Endothelial cell of umbilical vein (primary cell): ENCODE measurements at regions not wholly inside any gene's neighbourhood (a gene's known extent, or its start where the extent isn't known, plus 50 kb on each side); places are given as distances from the start of the nearest gene placed in this dataset.

Experiments used
- BruUV-seq: library from RNA; stranded (reverse); fragments of 400-500 nt; replicated peaks from 2 replicates; lab custom pipeline; 2021; lab: Mats Ljungman, UMichigan
- CTCF ChIA-PET: fragments of 300-600, 350-600 bp; sonication (Branson Sonifier 250); formaldehyde crosslinking; loops from one replicate; lab custom pipeline; 2021; ENCODE audit warnings: antibody characterized with exemption, inconsistent platforms; lab: Charles Lee
- POLR2A ChIA-PET: fragments of 300-600, 350-600 bp; sonication (Branson Sonifier 250); formaldehyde crosslinking; loops from one replicate; lab custom pipeline; 2021; ENCODE audit warnings: antibody characterized with exemption, inconsistent platforms; lab: Charles Lee
- DNase-seq: peaks from one replicate; pipeline ENCODE4 v3.0.0-alpha.2; 2011; ENCODE audit warnings: low read depth, low spot score
- FAIRE-seq: peaks from 2 replicates; lab custom pipeline; 2011; peaks lifted over from hg19 to GRCh38; lab: Jason Lieb, UNC
- H2AFZ ChIP-seq: 2 replicates; pipeline ENCODE4 v1.6.0; 2012; ENCODE audit warnings: low read depth, low read length, control low read depth, inconsistent platforms
- H3K27ac ChIP-seq: 2 replicates; pipeline ENCODE4 v1.5.1; 2011; ENCODE audit warnings: low read depth, mild to moderate bottlenecking, control low read depth, low read length, moderate library complexity; ENCODE audit not compliant: insufficient read depth
- H3K27me3 ChIP-seq, 2 experiments: 2 replicates each; pipeline versions ENCODE4 v1.6.0 to v1.6.1; 2011; ENCODE audit warnings: low read length in 2 of 2, mixed read lengths in 1 of 2; ENCODE audit not compliant: control insufficient read depth in 2 of 2, insufficient read depth in 2 of 2
- H3K36me3 ChIP-seq, 2 experiments: 2 replicates in 1 of 2; 3 replicates in 1 of 2; pipeline ENCODE4 v1.5.1; 2011; ENCODE audit warnings: low read length in 2 of 2, mild to moderate bottlenecking in 1 of 2, moderate library complexity in 1 of 2; ENCODE audit not compliant: control insufficient read depth in 2 of 2, insufficient read depth in 2 of 2; ENCODE audit errors: extremely low read depth in 1 of 2
- H3K4me1 ChIP-seq: 3 replicates; pipeline ENCODE4 v1.5.1; 2011; ENCODE audit warnings: mild to moderate bottlenecking, low read length; ENCODE audit not compliant: control insufficient read depth, insufficient read depth; ENCODE audit errors: extremely low read depth
- H3K4me2 ChIP-seq: 2 replicates; pipeline ENCODE4 v1.6.1; 2011; ENCODE audit warnings: low read length, control low read depth, mixed read lengths; ENCODE audit not compliant: insufficient read depth
- H3K4me3 ChIP-seq, 3 experiments: fragments of 200-600 bp in 1 of 3; sonication (generic), shearing (Covaris generic) in 1 of 3; replicated peaks in 1 of 3; 2 replicates each; pipeline ENCODE4 v1.5.1; 2011 to 2016; ENCODE audit warnings: control low read depth in 3 of 3, low read length in 3 of 3, mild to moderate bottlenecking in 2 of 3, inconsistent platforms in 1 of 3, low read depth in 1 of 3, moderate library complexity in 1 of 3; ENCODE audit not compliant: insufficient read depth in 1 of 3
- H3K79me2 ChIP-seq: 2 replicates; pipeline ENCODE4 v1.6.0; 2012; ENCODE audit warnings: low read length, inconsistent platforms; ENCODE audit not compliant: control insufficient read depth, insufficient read depth
- H3K9ac ChIP-seq: replicated peaks from 2 replicates; pipeline ENCODE3; 2011; ENCODE audit warnings: low read length, control low read depth; ENCODE audit not compliant: insufficient read depth; ENCODE audit errors: extremely low read depth
- H3K9me1 ChIP-seq: replicated peaks from 3 replicates; pipeline ENCODE4 v1.6.0; 2011; ENCODE audit warnings: mild to moderate bottlenecking, low read length; ENCODE audit not compliant: control insufficient read depth, insufficient read depth; ENCODE audit errors: extremely low read depth
- H3K9me3 ChIP-seq: replicated peaks from 2 replicates; pipeline ENCODE4 v1.5.1; 2012; ENCODE audit warnings: low read length, inconsistent platforms; ENCODE audit not compliant: control insufficient read depth, insufficient read depth
- H4K20me1 ChIP-seq: replicated peaks from 2 replicates; pipeline ENCODE3; 2011; ENCODE audit warnings: mild to moderate bottlenecking, low read length; ENCODE audit not compliant: control insufficient read depth, insufficient read depth; ENCODE audit errors: extremely low read depth
- EZH2 ChIP-seq: IDR thresholded peaks from 2 replicates; pipeline ENCODE4 v1.6.1; 2012; ENCODE audit warnings: borderline replicate concordance, low read depth, mild to moderate bottlenecking, moderate library complexity, low read length, inconsistent platforms; ENCODE audit not compliant: severe bottlenecking
- FOS ChIP-seq: IDR thresholded peaks from 2 replicates; pipeline ENCODE4 v1.6.1; 2011; ENCODE audit warnings: mild to moderate bottlenecking, low read length, moderate library complexity, borderline replicate concordance; ENCODE audit not compliant: insufficient read depth
- GATA2 ChIP-seq: IDR thresholded peaks from 2 replicates; pipeline ENCODE4 v1.7.0; 2011; ENCODE audit warnings: low read depth, mild to moderate bottlenecking, moderate library complexity, mixed read lengths, low read length; ENCODE audit not compliant: insufficient read length, insufficient read depth
- JUN ChIP-seq: IDR thresholded peaks from 2 replicates; pipeline ENCODE4 v1.6.1; 2011; ENCODE audit warnings: borderline replicate concordance, low read depth; ENCODE audit not compliant: insufficient read length, insufficient read depth
- MYC ChIP-seq: IDR thresholded peaks from one replicate; pipeline ENCODE4 v1.6.1; 2011; ENCODE audit warnings: mild to moderate bottlenecking, low read depth, low read length
- POLR2A ChIP-seq: IDR thresholded peaks from 2 replicates; pipeline ENCODE4 v1.6.1; 2012; ENCODE audit warnings: low read depth, mild to moderate bottlenecking, control low read depth, low read length
- POLR2AphosphoS5 ChIP-seq: IDR thresholded peaks from 2 replicates; pipeline ENCODE4 v1.6.1; 2012; ENCODE audit warnings: low read depth, mild to moderate bottlenecking, control low read depth, low read length, moderate library complexity; ENCODE audit not compliant: insufficient read depth
- dilution Hi-C: fragments of 300-500 bp; cut with MboI; formaldehyde crosslinking; loops from one replicate; pipeline ENCODE4 v1.15.0; 2019; ENCODE audit warnings: low sequenced_read_pairs; ENCODE audit not compliant: extremely low pct_ligation_motif_present
- intact Hi-C: fragments of 100-400 bp; cut with micrococcal nuclease; formaldehyde crosslinking; loops from one replicate; pipeline ENCODE4 v1.10.0; 2022
- TF ChIP-seq, protein P1 (sequence below): IDR thresholded peaks from 2 replicates; pipeline ENCODE4 v1.6.1; 2011; ENCODE audit not compliant: insufficient read depth, insufficient read length
- TF ChIP-seq, protein P2 (sequence below), 2 donors: IDR thresholded peaks; 1 replicate in 1 of 2; 2 replicates in 1 of 2; pipeline ENCODE4 v1.5.1; 2011; ENCODE audit warnings: low read length in 2 of 2, mild to moderate bottlenecking in 2 of 2, moderate library complexity in 2 of 2, control low read depth in 1 of 2, inconsistent platforms in 1 of 2, low read depth in 1 of 2; ENCODE audit not compliant: insufficient read depth in 1 of 2; ENCODE audit errors: extremely low read depth in 1 of 2

DNA sequence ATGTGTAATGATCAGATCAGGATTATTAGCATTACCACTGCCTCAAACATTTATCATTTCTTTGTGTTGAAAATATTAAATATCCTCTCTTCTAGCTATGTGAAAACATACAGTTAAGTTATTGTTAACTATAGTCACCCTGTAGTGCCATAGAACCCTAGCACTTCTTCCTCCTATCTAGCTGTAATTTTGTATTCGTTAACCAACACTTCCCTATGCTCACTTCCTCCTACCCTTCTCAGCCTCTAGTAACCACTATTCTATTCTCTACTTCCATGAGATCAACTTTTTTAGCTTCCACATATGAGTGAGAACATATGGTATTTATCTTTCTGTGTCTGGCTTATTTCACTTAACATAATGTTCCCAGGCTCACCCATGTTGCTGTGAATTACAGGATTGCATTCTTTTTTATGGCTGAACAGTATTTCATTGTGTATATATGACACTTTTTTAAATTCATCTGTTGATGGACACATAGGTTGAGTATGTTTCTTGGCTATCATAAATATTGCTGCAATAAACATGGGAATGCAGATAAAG, 132.7 kb upstream of the RHOBTB1 start:
- Histone ChIP-seq H3K9me1 (no peaks in the 10 kb centered on the region), H3K27ac (no peak overlapping the region), H3K4me2 (no peak overlapping the region), H3K4me3 (no peak overlapping the region), H3K36me3 (no peaks in the 10 kb centered on the region), H2AFZ (no peak overlapping the region), H3K27me3 (no peaks in the 10 kb centered on the region), H3K9me3 (no peaks in the 10 kb centered on the region), H4K20me1 (no peaks in the 10 kb centered on the region), H3K4me1 (no peaks in the 10 kb centered on the region), H3K9ac (no peak overlapping the region), H3K79me2 (no peaks in the 10 kb centered on the region)
- no peak for FAIRE-seq
- ChIA-PET CTCF (no interaction called here), POLR2A (no interaction called here)
- dilution Hi-C loops: no loop called here
- BruUV-seq: no TSS peak
- intact Hi-C loops: no loop called here
- no peak for DNase-seq
- no peak for TF ChIP-seq MYC
- TF ChIP-seq, protein P1, sequence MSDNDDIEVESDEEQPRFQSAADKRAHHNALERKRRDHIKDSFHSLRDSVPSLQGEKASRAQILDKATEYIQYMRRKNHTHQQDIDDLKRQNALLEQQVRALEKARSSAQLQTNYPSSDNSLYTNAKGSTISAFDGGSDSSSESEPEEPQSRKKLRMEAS: no peak
- TF ChIP-seq EZH2: no peak
- TF ChIP-seq GATA2: no peak
- TF ChIP-seq, protein P2, sequence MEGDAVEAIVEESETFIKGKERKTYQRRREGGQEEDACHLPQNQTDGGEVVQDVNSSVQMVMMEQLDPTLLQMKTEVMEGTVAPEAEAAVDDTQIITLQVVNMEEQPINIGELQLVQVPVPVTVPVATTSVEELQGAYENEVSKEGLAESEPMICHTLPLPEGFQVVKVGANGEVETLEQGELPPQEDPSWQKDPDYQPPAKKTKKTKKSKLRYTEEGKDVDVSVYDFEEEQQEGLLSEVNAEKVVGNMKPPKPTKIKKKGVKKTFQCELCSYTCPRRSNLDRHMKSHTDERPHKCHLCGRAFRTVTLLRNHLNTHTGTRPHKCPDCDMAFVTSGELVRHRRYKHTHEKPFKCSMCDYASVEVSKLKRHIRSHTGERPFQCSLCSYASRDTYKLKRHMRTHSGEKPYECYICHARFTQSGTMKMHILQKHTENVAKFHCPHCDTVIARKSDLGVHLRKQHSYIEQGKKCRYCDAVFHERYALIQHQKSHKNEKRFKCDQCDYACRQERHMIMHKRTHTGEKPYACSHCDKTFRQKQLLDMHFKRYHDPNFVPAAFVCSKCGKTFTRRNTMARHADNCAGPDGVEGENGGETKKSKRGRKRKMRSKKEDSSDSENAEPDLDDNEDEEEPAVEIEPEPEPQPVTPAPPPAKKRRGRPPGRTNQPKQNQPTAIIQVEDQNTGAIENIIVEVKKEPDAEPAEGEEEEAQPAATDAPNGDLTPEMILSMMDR (IDR thresholded peaks at IDR 0.05; ENCODE audit: extremely low read depth in 1 of 2, insufficient read depth in 1 of 2, low read depth in 1 of 2, low read length in 2 of 2): no peak
- TF ChIP-seq FOS: no peak
- TF ChIP-seq POLR2AphosphoS5: no peak
- no peak for TF ChIP-seq POLR2A
- TF ChIP-seq JUN: no peak
